SK-N-MC (cell line): ENCODE measurements at regions not wholly inside any gene's neighbourhood (a gene's known extent, or its start where the extent isn't known, plus 50 kb on each side); places are given as distances from the start of the nearest gene placed in this dataset.

Experiments
- EZH2 ChIP-seq: fragments of 200-600 bp; sonication (generic); IDR thresholded peaks from one replicate; pipeline ENCODE4 v1.6.1; 2017; ENCODE audit warnings: antibody characterized with exemption
- POLR2AphosphoS5 ChIP-seq: IDR thresholded peaks from 2 replicates; pipeline ENCODE4 v1.6.1; 2012; ENCODE audit warnings: mild to moderate bottlenecking, low read depth, low read length, borderline replicate concordance

- TF ChIP-seq EZH2 (no peak), POLR2AphosphoS5 (no peak)
Measured at GRCh38 chr3:166029507-166029906, 192.3 kb upstream of the BCHE start.
